ENCODE measurements at regions not wholly inside any gene's neighbourhood (a gene's known extent, or its start where the extent isn't known, plus 50 kb on each side); places are given as distances from the start of the nearest gene placed in this dataset.
"Not testable (repeated sequence)": the region's sequence is repeated elsewhere in the genome, so short reads cannot be mapped to it uniquely, and the experiment has no call there.

GRCh38 chr3:112736805-112737566, 96.0 kb upstream of the CCDC80 start:
- no peak for DNase-seq

GRCh38 chr3:112736386-112736785, 95.4 kb upstream of the CCDC80 start:
- no peak for DNase-seq

GRCh38 chr3:112735926-112736325, 95.0 kb upstream of the CCDC80 start:
- no peak for DNase-seq

GRCh38 chr3:112734736-112735350, 93.9 kb upstream of the CCDC80 start:
- DNase-seq, result peak; percentile 79

- peak; percentile 37 for DNase-seq
Observed at GRCh38 chr3:112734171-112734570, 93.2 kb upstream of the CCDC80 start.

- no peak for DNase-seq
Observed at GRCh38 chr3:112730210-112730609, 89.3 kb upstream of the CCDC80 start.

GRCh38 chr3:112721231-112721630, 80.3 kb upstream of the CCDC80 start:
- peak; percentile 33 for DNase-seq

- no peak for DNase-seq
Observed at GRCh38 chr3:112718967-112719366, 78.0 kb upstream of the CCDC80 start.

- DNase-seq, result no peak
Observed at GRCh38 chr3:112718516-112718915, 77.6 kb upstream of the CCDC80 start.

GRCh38 chr3:112709911-112710310, 69.0 kb upstream of the CCDC80 start:
- peak; percentile 39 for DNase-seq

- DNase-seq, result peak; percentile 86
Observed at GRCh38 chr3:112699436-112699978, 58.6 kb upstream of the CCDC80 start.

- DNase-seq, result not testable (repeated sequence)
Observed at GRCh38 chr3:112698442-112698841, 57.5 kb upstream of the CCDC80 start.

GRCh38 chr3:112696244-112696643, 55.3 kb upstream of the CCDC80 start:
- DNase-seq, result not testable (repeated sequence)

- peak; percentile 55 for DNase-seq
Observed at GRCh38 chr3:112695377-112696108, 54.6 kb upstream of the CCDC80 start.

- not testable (repeated sequence) for DNase-seq
Observed at GRCh38 chr3:112694906-112695305, 54.0 kb upstream of the CCDC80 start.

- no peak for DNase-seq
Observed at GRCh38 chr3:112693186-112693585, 52.2 kb upstream of the CCDC80 start.
